HG02973 (cell line): ENCODE measurements at regions not wholly inside any gene's neighbourhood (a gene's known extent, or its start where the extent isn't known, plus 50 kb on each side); places are given as distances from the start of the nearest gene placed in this dataset.
"Not testable (repeated sequence)": the region's sequence is repeated elsewhere in the genome, so short reads cannot be mapped to it uniquely, and the experiment has no call there.

Source experiments
- ATAC-seq: cut with Tn5 transposase; IDR thresholded peaks from one replicate; pipeline ENCODE4 v1.9.1; 2021; ENCODE audit warnings: moderate library complexity; ENCODE audit not compliant: unreplicated experiment

GRCh38 chr13:43946281-43946680, 66.6 kb downstream of the LACC1 start:
- no peak for ATAC-seq

DNA sequence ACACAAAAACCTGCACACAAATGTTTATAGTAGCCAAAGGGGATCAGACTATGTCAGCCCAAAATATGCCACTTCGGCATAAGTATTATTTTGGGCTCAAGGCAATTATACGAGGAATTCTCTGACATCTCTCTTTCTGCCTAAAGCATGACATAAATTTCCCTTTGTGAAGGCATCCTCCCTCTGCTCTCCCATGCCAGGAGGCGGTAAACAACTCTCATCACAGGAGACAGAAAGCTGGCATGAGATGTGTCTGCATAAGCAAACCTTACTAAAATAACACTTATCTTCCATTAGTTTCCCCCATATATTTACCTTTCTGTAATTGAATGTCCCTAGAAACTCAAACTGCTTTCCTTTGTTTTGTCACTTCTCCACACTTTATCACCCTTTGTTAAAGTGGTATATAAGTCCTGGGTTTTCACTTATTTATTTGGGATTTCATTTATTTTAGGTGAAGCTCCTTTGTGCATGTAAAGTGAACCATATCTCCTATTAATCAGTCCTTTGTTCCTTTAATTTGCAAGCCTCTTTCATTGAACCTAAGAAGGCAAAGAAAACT, 68.3 kb downstream of the LACC1 start:
- no peak for ATAC-seq

DNA sequence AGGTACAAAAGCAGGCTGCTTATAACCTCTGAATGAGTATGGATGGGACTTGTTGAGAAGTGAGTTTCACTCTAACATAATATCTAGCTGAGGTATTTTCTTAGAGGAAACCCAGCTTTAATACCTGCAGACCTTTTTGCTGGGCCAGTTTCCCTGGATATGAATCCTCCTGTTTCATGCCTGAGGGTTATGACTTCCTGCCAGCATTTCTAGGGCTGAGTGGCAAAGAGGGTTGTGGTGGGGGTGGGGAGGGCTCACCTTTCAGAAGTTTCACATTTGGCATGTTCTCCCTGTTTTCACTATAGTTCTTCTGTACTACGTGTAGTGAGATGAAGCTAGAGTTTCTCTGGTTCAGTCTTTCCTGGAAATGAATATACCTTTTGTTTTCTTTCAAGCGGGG, 73.7 kb downstream of the LACC1 start:
- no peak for ATAC-seq

- ATAC-seq: not testable (repeated sequence)
These were observed 77.3 kb downstream of the LACC1 start for GRCh38 chr13:43956975-43957374.

DNA sequence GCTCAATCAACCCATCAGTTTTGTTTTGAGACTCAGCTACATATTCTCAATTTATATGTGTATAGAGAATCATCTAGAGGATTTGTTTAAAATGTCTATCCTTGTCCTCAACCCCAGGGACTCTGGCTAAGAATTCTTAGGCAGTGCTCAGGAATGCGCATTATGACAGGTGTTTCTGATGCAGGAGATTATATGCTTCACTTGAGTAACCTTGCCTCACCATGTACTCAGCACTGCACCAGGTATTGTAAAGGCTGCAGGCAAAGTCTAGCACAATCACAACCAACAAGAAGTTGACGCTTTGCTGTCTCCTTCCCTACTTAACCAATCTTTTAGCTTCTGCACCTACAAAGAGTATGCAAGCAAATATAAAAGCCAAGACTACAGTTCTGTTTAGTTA, 79.6 kb downstream of the LACC1 start:
- no peak for ATAC-seq

- no peak for ATAC-seq
These were observed 82.2 kb downstream of the LACC1 start for GRCh38 chr13:43961909-43962308.

DNA sequence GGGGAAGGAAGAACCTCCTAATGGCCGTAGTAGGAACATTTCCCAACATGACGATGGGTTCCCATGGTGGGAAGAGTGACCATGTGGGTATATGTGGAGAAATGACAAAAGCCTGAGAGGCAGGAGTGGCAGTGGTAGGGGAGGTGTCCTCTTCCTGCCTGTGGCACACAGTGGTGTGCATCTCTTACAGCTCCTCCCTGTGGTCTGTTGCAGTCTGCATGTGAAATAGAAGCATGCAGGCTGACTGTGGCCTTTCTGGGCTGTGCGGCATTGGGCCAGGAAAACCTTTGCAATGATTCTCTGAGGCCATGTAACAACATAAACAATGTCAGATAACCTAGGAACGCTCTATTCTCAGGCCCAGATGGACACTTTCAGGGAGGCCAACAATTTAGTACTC, 84.0 kb downstream of the LACC1 start:
- ATAC-seq: no peak

GRCh38 chr13:43964698-43965458, 85.2 kb downstream of the LACC1 start:
- no peak for ATAC-seq

- no peak for ATAC-seq
These were observed 85.7 kb downstream of the LACC1 start for GRCh38 chr13:43965459-43965845.

DNA sequence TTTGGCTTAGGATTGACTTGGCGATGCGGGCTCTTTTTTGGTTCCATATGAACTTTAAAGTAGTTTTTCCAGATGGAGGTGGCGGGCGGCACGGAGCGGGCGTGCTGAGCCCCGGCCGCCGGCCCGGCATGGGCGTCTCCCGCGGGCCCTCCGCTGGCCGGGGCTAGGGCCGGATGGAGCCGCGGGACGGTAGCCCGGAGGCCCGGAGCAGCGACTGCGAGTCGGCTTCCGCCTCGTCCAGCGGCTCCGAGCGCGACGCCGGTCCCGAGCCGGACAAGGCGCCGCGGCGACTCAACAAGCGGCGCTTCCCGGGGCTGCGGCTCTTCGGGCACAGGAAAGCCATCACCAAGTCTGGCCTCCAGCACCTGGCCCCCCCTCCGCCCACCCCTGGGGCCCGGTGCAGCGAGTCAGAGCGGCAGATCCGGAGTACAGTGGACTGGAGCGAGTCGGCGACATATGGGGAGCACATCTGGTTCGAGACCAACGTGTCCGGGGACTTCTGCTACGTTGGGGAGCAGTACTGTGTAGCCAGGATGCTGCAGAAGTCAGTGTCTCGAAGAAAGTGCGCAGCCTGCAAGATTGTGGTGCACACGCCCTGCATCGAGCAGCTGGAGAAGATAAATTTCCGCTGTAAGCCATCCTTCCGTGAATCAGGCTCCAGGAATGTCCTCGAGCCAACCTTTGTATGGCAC, 88.7 kb downstream of the LACC1 start:
- ATAC-seq: not testable (repeated sequence)

DNA sequence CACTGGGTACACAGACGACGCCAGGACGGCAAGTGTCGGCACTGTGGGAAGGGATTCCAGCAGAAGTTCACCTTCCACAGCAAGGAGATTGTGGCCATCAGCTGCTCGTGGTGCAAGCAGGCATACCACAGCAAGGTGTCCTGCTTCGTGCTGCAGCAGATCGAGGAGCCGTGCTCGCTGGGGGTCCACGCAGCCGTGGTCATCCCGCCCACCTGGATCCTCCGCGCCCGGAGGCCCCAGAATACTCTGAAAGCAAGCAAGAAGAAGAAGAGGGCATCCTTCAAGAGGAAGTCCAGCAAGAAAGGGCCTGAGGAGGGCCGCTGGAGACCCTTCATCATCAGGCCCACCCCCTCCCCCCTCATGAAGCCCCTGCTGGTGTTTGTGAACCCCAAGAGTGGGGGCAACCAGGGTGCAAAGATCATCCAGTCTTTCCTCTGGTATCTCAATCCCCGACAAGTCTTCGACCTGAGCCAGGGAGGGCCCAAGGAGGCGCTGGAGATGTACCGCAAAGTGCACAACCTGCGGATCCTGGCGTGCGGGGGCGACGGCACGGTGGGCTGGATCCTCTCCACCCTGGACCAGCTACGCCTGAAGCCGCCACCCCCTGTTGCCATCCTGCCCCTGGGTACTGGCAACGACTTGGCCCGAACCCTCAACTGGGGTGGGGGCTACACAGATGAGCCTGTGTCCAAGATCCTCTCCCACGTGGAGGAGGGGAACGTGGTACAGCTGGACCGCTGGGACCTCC, 89.4 kb downstream of the LACC1 start:
- not testable (repeated sequence) for ATAC-seq

DNA sequence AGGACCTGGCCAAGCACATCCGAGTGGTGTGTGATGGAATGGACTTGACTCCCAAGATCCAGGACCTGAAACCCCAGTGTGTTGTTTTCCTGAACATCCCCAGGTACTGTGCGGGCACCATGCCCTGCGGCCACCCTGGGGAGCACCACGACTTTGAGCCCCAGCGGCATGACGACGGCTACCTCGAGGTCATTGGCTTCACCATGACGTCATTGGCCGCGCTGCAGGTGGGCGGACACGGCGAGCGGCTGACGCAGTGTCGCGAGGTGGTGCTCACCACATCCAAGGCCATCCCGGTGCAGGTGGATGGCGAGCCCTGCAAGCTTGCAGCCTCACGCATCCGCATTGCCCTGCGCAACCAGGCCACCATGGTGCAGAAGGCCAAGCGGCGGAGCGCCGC, 90.2 kb downstream of the LACC1 start:
- ATAC-seq: not testable (repeated sequence)

DNA sequence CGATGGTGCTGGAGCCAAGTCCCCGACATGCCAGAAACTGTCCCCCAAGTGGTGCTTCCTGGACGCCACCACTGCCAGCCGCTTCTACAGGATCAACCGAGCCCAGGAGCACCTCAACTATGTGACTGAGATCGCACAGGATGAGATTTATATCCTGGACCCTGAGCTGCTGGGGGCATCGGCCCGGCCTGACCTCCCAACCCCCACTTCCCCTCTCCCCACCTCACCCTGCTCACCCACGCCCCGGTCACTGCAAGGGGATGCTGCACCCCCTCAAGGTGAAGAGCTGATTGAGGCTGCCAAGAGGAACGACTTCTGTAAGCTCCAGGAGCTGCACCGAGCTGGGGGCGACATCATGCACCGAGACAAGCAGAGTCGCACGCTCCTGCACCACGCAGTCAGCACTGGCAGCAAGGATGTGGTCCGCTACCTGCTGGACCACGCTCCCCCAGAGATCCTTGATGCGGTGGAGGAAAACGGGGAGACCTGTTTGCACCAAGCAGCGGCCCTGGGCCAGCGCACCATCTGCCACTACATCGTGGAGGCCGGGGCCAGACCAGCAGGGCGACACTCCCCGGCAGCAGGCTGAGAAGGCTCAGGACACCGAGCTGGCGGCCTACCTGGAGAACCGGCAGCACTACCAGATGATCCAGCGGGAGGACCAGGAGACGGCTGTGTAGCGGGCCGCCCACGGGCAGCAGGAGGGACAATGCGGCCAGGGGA, 91.0 kb downstream of the LACC1 start:
- ATAC-seq: not testable (repeated sequence)

- not testable (repeated sequence) for ATAC-seq
These were observed 91.6 kb downstream of the LACC1 start for GRCh38 chr13:43971324-43971723.

DNA sequence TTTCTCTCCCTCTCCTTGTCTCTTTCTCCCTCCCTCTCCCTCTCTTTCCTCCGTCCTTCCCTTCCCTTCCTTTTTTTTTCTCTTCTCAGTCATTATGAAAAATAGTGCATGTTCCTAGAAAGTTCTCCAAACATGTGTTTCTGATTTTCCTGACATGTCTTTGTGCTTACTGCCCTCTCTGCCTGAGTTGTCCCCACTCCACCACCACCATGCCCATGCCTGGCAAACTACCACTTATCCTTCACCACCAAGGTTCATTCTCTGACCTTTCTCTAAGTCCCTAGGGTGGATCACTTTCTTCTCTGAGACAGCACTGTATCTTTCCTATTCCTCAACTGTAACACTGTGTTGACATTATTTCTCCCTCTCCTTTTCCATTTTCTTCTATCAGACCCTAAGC, 98.2 kb downstream of the LACC1 start:
- no peak for ATAC-seq

- no peak for ATAC-seq
These were observed 99.0 kb downstream of the LACC1 start for GRCh38 chr13:43978688-43979087.

- ATAC-seq: no peak
These were observed 99.8 kb downstream of the LACC1 start for GRCh38 chr13:43979492-43979891.

DNA sequence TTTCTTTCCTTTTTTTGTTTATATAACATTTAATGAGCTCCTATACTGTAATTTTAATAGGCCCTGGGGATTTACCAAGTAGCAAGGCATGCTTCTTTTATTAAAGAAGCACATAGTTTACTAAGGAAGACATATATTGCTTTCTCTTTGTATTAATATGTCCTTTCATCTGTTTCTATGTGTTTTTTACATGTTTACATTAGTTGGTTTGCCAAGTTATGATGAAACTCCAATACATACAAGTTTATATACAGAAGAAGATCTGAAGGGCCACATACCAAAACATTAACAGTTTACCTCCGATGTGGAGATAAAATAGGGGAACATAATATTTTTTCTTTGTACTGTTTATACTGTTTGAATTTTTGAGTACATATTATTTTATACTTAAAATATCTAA, 100.9 kb downstream of the LACC1 start:
- no peak for ATAC-seq

DNA sequence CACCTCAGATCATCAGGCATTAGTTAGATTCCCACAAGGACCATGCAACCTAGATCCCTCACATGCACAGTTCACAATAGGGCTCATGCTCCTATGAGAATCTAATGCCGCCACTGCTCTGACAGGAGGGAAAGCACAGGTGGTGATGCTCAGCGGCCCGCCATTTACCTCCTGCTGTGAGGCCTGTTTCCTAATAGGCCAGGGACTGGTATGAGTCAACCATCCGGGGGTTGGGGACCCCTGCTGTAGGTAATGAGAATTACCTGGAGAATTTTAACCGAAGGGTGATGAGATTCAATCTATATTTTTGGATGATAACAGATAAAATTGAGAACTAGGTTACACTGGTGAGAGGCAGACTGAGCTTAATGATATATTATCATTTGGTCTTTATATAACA, 101.4 kb downstream of the LACC1 start:
- no peak for ATAC-seq

- ATAC-seq: no peak
These were observed 102.0 kb downstream of the LACC1 start for GRCh38 chr13:43981512-43982301.
